DMS153 treated with DMSO at 0.1 percent for 48 hours (cell line): ENCODE measurements at regions not wholly inside any gene's neighbourhood (a gene's known extent, or its start where the extent isn't known, plus 50 kb on each side); places are given as distances from the start of the nearest gene placed in this dataset.
"Not testable (repeated sequence)": the region's sequence is repeated elsewhere in the genome, so short reads cannot be mapped to it uniquely, and the experiment has no call there.

Experiments used
- DNase-seq: peaks from one replicate; lab custom pipeline; 2025; ENCODE audit not compliant: unreplicated experiment; lab: John Stamatoyannopoulos, UW

DNA sequence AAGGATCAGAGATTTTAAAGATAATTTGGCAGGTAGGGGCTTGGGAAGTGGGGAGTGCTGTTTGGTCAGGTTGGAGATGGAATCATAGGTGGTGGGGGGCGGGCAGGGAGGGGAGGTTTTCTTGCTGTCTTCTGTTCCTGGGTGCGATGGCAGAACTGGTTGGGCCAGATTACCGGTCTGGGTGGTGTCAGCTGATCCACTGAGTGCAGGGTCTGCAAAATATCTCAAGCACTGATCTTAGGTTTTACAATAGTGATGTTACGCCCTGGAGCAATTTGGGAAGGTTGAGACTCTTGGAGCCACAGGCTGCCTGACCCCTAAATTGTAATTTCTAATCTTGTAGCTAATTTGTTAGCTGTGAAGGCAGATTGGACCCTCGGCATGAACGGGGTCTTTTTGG, 78.0 kb upstream of the PARP8 start:
- DNase-seq: not testable (repeated sequence)

DNA sequence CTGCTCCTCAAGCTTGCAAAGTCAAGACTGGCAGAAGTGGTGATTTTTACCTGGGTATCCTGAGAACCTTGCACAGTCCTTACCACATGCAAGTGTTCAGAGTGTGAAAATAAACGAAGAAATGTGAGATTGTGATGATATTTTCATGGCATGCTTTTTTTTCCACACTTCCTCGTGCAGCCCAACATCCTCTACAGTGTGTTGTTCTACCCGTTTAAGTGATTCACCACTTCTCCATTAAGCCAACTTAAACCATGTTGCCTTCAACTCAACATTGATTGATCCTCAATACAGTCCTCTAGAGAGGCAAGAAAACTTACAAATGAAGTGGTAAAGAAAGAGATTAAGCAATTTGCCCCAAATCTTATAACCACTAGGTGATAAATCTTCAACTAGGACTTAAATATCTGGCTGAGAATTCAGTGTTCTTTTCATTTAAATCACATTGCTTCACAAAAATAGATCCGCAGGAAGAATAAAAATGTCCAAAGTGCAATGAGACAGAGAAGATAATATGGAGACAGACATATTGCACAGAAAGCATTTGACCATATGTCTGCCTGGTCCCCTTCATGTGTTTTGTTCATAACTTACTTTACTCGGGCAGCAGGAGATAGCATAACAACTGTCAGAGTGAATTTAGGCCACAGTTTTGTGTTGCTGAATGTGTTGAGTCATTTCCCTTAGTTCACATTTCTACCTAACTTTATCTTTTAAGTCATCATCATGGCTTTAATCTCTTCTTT, 75.8 kb upstream of the PARP8 start:
- DNase-seq: not testable (repeated sequence)

DNA sequence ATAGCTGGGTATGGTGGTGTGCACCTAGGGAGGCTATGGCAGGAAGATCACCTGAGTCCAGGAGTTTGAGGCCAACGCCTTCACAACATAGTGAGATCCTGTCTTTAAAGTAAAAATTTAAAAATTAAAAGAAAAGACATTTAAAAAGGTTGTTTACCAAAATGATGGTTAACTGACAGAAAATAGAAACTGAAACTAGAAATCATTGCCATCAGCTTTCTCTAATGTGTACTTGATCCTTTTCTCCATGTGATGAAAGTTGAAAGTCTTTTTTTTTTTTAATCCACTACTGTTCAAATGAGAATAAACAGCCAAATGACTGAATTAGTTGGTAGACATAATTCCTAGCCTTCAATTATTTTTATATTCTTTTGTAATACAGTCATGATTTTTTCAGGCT, 75.1 kb upstream of the PARP8 start:
- not testable (repeated sequence) for DNase-seq

DNA sequence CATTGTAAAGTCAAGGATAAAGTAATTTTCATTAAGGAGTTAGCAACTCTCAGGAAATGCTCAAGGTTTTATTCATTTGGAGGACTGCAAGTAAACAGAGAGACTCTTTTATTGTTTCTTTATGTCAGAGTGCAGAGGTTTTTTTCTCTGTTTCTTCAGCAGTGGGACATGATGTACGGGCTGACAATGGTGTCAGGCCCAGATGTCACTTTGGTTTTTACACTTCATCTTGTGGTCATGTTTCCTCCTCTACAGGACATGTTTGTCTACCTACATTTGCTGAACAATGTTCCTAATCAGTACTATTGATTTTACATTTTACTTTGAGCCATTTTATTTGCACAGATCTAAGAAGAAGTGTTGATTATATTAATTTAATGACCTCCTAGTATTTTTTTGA, 72.8 kb upstream of the PARP8 start:
- DNase-seq: no peak

DNA sequence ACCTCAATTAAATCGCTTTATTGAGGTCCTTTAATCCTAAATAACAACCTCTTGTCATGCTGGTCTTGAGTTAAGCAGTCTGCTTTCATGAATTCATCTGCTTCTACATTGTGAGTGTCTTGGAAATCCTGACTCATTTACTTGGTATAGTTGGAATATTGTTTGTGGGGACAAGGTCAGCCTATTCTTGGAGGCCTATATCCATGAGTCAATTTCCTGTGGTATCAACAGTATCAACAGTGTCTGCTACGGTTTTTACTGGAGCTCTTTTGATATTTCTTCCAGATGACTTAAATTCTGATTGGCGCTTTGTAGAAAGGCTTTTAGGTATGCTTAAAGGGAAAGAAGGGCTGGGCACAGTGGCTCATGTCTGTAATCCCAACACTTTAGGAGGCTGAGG, 71.2 kb upstream of the PARP8 start:
- no peak for DNase-seq

DNA sequence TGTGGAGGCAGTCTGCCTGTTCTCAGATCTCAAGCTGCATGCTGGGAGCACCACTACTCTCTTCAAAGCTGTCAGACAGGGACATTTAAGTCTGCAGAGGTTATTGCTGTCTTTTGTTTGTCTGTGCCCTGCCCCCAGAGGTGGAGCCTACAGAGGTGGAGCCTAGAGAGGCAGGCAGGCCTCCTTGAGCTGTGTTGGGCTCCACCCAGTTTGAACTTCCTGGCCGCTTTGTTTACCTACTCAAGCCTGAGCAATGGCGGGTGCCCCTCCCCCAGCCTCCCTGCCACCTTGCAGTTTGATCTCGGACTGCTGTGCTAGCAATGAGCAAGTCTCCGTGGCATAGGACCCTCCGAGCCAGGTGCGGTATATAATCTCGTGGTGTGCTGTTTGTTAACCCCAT, 64.9 kb upstream of the PARP8 start:
- not testable (repeated sequence) for DNase-seq

DNA sequence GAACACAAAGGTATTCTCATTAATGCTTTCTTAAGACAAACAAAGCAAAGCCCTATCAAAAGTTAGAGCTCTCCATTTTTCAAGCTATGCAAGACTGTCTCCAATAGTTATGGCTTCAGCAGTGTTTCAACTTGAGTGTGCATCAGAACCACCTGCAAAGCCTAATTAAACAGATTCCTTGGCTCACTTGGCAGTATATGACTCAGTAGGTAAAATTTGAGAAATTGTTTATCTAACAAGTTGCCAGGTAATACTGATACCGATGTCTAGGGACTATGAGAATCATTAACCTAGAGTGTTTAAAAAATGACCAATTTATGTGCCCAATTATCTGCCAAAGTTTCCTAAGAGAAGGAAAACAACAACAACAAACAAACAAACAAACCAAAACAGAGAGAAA, 60.3 kb upstream of the PARP8 start:
- no peak for DNase-seq

DNA sequence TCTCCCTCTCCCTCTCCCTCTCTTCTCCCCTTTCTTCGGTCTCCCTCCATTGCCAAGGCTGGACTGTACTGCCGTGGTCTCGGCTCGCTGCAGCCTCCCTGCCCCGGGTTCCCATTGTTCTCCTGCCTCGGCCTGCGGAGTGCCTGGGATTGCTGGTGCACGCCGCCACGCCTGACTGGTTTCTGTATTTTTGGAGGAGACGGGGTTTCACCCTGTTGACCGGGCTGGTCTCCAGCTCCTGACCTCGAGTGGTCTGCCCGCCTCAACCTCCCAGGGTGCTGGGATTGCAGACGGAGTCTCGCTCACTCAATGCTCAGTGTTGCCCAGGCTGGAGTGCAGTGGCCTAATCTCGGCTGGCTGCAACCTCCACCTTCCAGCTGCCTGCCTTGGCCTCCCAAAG, 59.0 kb upstream of the PARP8 start:
- not testable (repeated sequence) for DNase-seq

DNA sequence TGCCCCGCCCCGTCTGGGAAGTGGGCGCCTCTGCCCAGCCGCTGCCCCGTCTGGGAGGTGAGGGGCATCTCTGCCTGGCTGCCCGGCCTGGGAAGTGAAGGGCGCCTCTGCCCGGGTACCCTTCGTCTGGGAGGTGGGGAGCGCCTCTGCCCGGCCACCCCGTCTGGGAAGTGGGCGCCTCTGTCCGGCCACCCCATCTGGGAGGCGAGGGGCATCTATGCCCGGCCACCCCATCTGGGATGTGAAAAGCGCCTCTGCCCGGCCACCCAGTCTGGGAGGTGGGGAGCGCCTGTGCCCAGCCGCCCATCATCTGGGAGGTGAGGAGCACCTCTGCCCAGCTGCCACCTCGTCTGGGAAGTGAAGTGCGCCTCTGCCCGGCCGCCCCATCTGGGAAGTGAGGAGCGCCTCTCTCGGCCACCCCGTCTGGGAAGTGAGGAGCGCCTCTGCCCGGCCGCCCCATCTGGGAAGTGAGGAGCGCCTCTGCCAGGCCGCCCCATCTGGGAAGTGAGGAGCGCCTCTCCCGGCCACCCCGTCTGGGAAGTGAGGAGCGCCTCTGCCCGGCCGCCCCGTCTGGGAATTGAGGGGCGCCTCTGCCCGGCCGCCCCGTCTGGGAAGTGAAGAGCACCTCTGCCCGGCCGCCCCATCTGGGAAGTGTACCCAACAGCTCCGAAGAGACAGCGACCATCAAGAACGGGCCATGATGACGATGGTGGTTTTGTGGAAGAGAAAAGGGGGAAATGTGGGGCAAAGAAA, 58.3 kb upstream of the PARP8 start:
- not testable (repeated sequence) for DNase-seq

DNA sequence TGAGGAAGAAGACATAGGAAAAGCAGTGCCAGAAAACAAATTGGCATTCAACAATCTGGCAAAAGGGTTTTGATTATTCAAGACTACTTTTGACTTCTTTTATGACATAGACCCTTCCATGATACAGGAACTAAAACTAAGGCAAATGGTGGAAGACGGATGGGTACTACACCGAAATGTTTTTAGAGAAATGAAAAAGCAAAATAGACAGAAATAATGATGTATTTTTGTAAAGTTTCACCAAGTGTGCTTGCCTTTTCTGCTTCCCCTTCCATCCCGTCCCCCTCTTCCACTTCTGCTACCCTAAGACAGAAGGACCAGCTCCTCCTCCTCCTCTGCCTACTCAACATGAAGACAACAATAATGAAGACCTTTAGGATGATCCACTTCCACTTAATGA, 53.4 kb upstream of the PARP8 start:
- DNase-seq: not testable (repeated sequence)
